GM08714 (cell line): ENCODE measurements at regions not wholly inside any gene's neighbourhood (a gene's known extent, or its start where the extent isn't known, plus 50 kb on each side); places are given as distances from the start of the nearest gene placed in this dataset.

ENCODE experiments used
- H3K4me3 ChIP-seq: fragments of 200-500 bp; sonication (Bioruptor generic); 2 replicates; pipeline ENCODE4 v1.5.1; 2014; ENCODE audit warnings: mild to moderate bottlenecking, low read length, inconsistent platforms
- ZNF274 ChIP-seq: IDR thresholded peaks from 2 replicates; pipeline ENCODE4 v1.6.1; 2012; ENCODE audit warnings: mild to moderate bottlenecking, low read depth, low read length

DNA sequence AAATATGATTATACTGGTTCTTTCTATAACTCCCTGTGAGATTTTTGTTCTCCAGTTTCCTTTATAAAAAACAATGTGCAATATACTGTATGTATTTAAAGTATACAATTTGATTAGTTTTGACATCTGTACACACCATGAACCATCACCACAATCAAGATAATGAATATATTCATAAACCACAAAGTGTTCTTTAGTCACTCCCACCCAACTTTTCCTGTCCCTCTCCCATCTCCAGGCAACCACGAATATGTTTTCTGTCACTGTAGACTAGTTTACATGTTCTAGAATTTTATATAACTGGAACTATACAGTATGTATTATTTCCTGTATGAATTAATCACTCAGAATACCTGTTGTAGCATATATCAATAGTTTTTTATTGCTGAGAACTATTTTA lies 177.0 kb upstream of the MBNL1 start:
- TF ChIP-seq ZNF274 = no peak
- H3K4me3 ChIP-seq = no peak overlapping the region

DNA sequence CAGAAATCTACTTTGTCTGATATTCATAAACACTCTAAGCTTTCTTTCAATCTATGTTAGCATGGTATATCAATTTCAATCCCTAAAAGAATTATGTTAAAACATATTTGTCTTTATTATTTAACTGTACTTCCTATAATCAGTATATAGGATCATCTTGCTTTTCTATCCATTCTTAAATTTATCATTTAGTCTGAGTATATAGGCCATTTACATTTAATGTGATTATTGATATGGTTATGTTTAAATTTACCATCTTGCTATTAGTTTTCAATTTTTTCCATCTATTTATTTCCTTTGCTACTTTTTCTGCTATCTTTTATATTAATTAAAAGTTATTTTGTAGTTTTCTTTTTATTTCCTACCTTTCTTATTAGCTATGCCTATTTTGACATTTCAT lies 174.8 kb upstream of the MBNL1 start:
- no peak for TF ChIP-seq ZNF274
- H3K4me3 ChIP-seq = no peak overlapping the region

DNA sequence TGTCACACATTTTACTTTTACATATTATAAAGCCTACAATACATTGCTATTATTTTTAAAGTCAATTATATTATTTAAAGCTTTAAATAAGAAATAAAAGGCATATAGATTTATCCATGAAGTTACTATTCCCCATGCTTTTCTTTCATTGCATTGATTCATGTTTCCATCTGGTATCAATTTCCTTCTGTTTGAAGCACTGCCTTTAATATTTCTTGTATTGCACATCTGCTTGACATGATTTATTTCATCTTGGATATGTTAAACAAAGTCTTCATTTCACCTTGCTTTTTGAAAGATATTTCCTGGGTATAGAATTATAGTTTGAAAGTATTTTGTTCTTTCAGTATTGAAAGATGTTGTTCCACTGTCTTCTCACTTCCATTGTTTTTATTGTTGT lies 174.3 kb upstream of the MBNL1 start:
- no peak for TF ChIP-seq ZNF274
- H3K4me3 ChIP-seq = no peak overlapping the region

DNA sequence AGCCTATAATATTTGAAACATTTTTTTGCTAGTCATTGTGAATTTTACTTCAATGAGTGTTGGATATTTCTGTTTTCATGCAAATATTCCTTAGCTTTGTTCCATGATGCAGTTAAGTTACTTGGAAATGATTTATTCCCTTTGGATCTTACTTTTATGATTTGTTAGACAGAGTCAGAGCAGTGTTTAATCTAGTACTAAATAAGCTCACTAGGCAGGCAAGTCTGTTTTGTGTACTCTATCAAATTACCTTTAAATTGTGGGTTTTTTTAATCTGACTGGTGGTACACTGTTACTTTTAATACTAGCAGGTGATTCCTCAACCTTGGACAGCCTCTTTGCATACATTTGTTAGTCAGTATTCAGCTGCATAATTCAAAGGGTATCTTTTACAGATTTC lies 173.3 kb upstream of the MBNL1 start:
- no peak overlapping the region for H3K4me3 ChIP-seq
- TF ChIP-seq ZNF274 = no peak

DNA sequence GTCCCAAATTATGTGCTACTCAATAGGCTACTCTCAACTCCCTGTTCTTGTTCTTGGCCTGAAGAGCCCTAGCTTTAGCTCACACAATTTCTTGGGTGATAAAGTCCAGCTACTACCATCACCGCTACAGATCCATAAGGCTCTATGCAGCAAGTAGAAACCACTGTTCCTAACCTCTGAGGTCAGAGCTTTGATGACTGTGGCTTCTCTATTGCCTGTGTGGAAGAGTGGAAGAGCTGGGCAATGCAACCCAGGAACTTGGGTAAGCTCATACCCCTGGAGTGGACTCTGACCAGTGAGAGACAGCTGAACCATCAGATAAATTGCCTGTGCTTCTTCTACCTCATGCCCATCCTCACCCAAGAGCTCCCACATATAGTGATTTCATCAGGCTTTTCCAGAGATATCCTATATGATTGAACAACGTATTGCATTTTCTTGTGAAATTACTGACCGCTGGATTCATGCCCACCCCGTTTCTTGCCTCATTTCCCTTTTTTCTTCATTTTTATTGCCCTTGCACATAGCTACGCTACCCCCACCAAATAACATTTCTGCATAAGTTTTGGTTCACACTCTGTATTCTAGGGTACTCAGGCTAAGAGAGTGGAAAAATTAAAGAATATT lies 172.3 kb upstream of the MBNL1 start:
- H3K4me3 ChIP-seq = no peak overlapping the region
- no peak for TF ChIP-seq ZNF274

DNA sequence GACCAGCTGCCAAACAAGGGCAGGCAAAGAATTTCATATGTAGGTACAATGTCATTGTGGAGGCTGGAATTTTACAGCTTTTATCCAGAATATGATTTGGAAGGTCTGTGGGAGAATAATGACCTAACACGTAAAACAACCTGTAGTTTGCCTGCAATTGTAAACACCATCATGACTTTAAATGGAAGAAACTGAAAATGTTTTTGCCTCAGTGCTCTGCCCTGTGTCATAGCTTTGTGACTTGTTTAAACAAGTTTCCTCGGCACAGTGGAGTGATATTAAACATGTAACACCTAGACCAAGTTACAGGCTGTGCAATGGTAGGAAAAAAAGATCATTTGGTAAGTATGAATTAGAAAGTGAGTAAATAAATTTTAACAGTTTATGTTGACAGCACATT lies 171.6 kb upstream of the MBNL1 start:
- TF ChIP-seq ZNF274 = no peak

DNA sequence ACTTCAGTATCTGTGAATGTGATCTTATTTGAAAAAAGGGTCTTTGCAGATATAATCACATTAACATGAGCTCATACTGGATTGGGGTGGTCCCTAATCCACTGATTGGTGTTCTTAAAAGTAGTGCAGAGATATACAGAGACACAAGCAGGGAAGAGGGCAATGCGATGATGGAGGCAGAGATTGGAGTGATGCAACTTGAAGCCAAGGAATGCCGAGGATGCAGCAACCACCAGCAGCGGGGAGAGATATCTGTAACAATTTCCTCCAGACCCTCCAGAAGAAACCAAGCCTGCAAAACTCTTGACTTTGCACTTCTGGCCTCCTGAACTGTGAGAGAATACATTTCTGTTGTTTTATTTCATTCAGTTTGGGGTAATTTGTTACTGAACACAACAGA lies 171.0 kb upstream of the MBNL1 start:
- TF ChIP-seq ZNF274 = no peak

More for the DNA sequence above, 171.6 kb upstream of the MBNL1 start:
- H3K4me3 ChIP-seq = no peak overlapping the region

DNA sequence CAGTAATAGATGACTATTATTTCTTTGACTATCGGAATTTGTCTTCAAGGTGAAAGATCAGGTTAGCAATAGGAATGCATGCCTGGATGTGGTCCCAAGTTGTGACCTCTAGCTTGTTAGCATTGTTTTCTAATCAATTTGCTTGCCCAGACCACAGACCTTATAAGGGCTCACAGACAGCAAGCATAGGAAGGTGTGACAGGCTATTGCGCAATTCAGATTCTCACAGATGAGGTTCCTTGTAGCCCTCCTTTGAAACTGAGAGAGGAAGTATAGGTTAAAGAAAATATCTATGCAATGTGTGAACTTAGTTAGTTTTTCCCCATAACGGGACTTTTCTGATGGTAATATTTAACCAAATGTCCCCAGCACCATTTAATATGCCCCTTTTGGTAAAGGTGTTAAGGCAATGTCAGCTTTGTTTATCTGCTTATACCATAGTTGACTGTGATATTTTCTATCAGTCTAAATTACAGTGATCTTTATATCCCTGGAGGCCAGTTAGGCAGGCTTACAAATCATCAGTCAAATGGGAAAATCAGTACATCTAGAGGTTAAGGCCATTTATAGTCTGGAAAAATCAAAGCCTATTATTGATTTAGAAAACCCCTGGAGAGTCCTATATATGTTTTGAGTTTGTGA lies 168.1 kb upstream of the MBNL1 start:
- no peak overlapping the region for H3K4me3 ChIP-seq
- TF ChIP-seq ZNF274 = no peak

More for the DNA sequence above, 171.0 kb upstream of the MBNL1 start:
- H3K4me3 ChIP-seq = no peak overlapping the region

DNA sequence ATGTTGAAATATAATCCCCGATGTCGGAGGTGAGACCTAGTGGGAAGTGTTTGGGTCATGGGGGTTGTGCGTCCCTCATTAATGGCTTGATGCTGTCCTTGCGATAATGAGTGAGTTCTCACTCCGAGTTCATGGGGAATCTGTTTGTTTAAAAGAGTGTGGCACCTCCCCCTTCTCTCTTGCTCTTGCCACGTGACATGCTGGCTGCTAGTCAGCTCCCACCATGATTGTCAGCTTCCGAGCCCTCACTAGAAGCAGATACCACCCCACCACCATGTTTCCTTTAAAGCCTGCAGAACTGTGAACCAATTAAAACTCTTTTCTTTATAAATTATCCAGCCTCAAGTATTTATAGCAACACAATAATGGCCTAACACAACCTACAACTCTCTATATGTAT lies 166.3 kb upstream of the MBNL1 start:
- H3K4me3 ChIP-seq = no peak overlapping the region
- TF ChIP-seq ZNF274 = no peak

DNA sequence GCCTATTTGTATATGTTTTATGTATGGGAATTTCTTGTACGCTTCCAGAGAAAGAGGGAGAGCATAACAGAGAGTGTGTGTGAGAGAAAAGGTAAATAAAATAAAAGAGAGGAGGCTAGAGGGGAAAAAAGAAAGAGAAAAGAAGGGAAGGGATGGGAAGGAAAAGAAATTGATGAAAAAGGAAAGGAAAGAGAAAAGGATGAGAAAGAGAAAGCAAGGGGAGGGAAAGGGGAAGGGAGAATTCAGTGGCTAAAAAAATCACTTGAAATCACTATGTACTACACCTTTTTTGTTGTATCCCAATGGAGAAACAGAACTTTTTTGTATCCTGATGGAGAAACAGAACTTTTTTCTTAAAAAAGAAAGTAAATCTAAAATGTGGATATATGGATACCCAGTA lies 165.5 kb upstream of the MBNL1 start:
- H3K4me3 ChIP-seq = no peak overlapping the region
- TF ChIP-seq ZNF274 = no peak

DNA sequence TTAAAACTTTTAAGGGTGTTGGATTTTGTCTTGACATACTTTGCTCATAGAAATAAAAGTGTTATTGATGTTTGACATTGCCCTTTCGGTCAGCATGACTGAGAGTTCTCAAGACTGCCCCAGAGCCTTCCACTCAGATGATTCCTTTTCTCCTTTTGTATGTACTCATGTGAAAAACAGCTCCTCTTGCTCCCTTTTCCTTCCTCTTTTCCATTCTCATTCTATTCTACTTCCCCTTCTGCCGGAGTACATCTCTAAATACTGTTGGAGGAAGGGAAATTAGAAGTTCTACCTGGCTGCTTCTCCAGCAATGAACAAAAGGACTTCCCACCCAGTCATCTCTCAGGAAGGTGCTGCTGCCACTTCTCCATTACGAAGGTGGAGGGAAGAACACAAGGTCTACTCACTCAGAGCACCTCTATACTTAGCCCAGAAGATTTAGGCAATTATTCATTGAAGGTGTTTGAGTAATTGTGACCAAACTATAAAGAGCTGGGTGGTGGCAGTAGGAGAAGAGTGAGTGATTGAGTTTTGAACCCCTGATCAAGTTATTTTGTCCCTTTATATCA lies 163.8 kb upstream of the MBNL1 start:
- no peak overlapping the region for H3K4me3 ChIP-seq
- TF ChIP-seq ZNF274 = no peak

DNA sequence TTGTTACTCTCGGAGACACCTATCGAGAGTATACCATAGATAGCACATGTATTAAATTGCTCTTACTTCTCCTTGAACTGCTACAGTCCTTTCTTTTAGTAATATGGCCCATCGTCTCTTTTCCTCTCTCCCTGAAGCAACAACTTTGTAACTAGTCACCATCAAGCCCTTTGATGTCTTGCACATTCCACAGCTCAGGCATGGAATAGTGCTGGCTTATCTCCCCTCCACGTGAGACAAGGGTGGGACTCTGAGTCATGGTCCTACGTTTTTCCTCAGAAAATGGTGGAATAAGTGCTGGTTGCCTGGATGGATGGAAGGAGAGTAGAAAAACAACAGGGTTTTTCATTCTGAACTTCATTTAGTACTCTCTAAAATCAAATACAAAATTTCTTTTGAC lies 163.3 kb upstream of the MBNL1 start:
- no peak for TF ChIP-seq ZNF274
- H3K4me3 ChIP-seq = no peak overlapping the region

DNA sequence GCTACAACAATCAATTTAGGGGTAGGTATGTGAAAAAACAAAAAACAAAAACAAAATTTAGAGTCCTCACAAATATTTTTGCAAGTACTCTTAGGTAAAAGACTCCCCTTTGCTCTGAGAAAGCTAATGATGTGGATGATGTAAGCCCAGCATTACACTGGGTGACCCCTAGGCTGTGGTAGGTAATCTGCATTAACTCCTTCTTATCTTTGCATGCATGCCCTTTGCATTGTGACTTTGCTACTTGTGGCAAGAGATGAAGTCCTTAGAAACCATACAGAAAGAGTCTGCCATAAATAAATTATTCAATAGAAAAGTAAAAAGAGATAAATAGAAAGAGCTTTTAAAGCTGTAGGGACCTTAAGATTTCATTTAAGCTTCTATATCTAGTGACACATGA lies 159.7 kb upstream of the MBNL1 start:
- TF ChIP-seq ZNF274 = no peak
- no peak overlapping the region for H3K4me3 ChIP-seq

DNA sequence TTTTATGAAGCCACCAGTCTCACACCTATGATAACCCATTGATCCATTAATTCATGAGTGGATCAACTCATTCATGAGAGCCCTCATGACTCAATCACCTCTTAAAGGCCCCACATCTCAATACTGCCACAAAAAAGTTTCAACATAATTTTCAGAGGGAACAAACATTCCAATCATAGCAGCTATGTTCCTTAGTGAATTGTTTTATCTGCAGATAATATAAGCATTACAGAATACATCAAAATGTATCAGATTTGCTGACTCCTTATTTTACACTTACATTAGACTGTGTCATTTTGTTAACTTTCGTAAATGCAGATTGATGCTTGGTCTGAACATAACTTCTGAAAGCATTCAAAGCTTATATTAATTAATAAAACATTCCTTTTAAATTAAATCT lies 155.3 kb upstream of the MBNL1 start:
- no peak for TF ChIP-seq ZNF274
- no peak overlapping the region for H3K4me3 ChIP-seq

DNA sequence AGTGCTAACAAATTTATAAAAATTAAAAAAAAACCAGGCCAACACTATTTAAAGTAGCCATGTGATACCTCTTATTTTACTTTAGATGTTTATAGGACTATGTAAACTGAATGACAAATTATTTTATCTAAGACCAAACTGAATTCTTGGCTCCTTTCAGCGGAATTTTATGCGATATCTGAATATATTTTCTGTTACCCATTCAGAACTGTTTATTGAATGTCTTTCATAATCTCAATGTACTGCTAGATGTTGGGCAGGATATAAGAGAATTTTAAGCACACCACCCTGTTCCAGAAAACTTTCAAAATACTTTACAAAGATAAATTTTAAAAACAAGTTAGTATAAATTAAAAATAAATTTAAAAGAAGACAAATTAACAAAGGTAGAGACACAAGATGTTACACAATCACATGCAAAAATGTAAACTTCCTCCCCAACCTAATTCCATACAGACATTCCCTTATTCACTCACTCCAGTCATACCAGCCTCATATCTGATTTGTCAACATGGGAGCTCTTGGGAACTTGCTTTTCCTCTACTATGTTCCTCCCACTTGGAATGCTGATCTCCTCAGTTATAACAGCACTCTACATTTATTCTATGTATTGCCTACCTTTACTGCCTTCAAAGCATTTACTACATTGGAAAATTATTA lies 154.6 kb upstream of the MBNL1 start:
- no peak for TF ChIP-seq ZNF274
- H3K4me3 ChIP-seq = no peak overlapping the region
